Urinary bladder (tissue), 3 donors: ENCODE measurements at regions not wholly inside any gene's neighbourhood (a gene's known extent, or its start where the extent isn't known, plus 50 kb on each side); places are given as distances from the start of the nearest gene placed in this dataset.

Experiments
- DNase-seq: peaks from one replicate; pipeline ENCODE4 v3.0.0-alpha.2; 2015; ENCODE audit errors: extremely low spot score
- H3K27ac ChIP-seq: one replicate; pipeline ENCODE4 v1.5.1; 2013; ENCODE audit warnings: low read depth, mild to moderate bottlenecking, moderate library complexity
- H3K36me3 ChIP-seq: one replicate; pipeline ENCODE4 v1.6.1; 2013; ENCODE audit warnings: mild to moderate bottlenecking, moderate library complexity; ENCODE audit not compliant: insufficient read depth
- H3K4me1 ChIP-seq: one replicate; pipeline ENCODE4 v1.6.1; 2013; ENCODE audit warnings: mild to moderate bottlenecking, moderate library complexity; ENCODE audit not compliant: insufficient read depth
- H3K4me3 ChIP-seq: one replicate; pipeline ENCODE4 v1.5.1; 2013; ENCODE audit warnings: low read depth, low read length
- WGBS: extraction: QIAGEN DNeasy Blood & Tissue Kit; methylation state at CpG from one replicate; pipeline ENCODE4 v1.1.7; 2013; 5-methylcytosine and 5-hydroxymethylcytosine counted together
- donor health status: healthy with polysubstance abuse.
- donor health status: healthy.

GRCh38 chr14:34362641-34363251 lies 99.3 kb downstream of the SPTSSA start:
- DNase-seq, result no peak
- Histone ChIP-seq H3K4me3 (no peak overlapping the region), H3K36me3 (no peaks in the 10 kb centered on the region), H3K4me1 (no peaks in the 10 kb centered on the region), H3K27ac (no peak overlapping the region)
- WGBS, result 89% methylated on average over 3 of the region's 3 CpGs

DNA sequence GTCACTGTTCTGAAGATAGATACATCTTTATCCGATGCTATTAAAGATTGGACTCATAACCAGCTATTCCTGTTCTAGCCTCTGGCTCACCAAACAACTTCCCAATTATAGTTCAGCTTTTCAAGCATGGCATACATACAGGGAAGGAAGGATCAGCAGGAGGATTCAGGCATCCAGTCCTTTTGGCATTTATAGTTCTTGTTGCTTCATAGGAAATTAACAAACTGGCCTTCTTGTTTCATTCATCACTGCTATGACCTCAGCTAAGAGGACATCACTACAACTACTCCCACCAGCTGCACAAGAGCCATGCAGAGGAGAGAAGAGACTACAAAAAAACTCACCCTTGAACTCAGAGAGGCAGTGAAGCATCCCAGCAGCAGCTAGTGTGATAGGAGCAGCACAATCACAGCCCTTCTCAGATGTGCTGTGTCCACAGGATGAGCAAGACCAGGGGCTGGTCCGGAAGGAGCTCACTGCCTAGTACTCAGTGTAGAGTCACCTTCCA lies 100.5 kb downstream of the SPTSSA start:
- no peak for DNase-seq
- WGBS, result 69% methylated on average over 2 of the region's 2 CpGs
- H3K27ac ChIP-seq, result no peak overlapping the region
- no peak overlapping the region for H3K4me3 ChIP-seq
- no peaks in the 10 kb centered on the region for H3K36me3 ChIP-seq
- no peaks in the 10 kb centered on the region for H3K4me1 ChIP-seq

DNA sequence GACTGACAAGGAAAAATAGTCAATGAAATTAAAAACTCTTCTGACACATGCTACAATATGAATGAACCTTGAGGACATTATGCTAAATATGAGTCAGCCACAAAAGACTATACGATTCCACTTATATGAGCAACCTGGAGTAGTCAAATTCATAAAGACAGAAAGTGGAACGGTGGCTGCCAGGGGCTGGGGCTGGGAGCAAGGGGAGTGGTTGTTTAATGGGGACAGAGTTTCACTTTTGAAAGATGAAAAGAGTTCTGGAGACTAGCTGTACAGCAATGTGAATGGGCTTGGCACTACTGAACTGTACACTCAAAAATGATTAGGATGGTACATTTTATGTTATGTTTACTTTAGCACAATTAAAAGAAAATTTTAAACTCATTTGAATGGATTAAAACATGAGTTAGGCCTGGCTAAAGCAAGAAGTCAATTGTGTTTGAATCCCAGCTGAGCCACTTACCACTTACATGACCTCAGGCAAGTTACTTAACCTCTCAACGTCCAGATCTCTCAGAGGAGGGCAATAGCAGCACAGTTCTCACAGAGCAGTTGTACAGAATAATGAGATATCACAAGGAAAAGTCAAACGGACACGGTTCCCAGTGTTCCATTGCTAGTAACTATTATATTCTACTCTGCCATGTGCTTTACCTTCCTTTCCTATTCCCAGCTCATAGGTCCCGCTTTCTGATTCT lies 102.5 kb downstream of the SPTSSA start:
- Histone ChIP-seq H3K36me3 (no peaks in the 10 kb centered on the region), H3K4me1 (no peaks in the 10 kb centered on the region), H3K27ac (no peak overlapping the region), H3K4me3 (no peak overlapping the region)
- WGBS, result 58% methylated on average over 6 of the region's 6 CpGs
- DNase-seq, result no peak

DNA sequence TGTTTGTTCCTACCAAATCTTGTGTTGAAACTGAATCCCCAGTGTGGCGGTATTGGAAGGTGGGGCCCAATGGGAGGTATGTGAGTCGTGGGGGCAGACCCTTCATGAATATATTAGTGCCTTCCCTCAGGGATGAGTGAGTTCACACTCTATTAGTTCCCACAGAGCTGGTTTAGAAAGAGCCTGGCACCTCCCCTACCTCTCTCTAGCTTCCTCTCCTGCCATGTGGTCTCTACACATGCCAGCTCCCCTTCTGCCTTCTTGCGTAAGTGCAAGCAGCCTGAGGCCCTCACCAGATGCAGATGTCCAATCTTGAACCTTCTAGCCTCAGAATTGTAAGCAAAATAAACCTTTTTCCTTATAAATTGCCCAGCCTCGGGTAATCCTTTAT lies 105.8 kb downstream of the SPTSSA start:
- no peak overlapping the region for H3K27ac ChIP-seq
- 80% methylated on average over 4 of the region's 4 CpGs for whole genome bisulfite sequencing

GRCh38 chr14:34355584-34356263 lies 106.3 kb downstream of the SPTSSA start:
- Histone ChIP-seq H3K4me1 (no peaks in the 10 kb centered on the region), H3K36me3 (no peaks in the 10 kb centered on the region), H3K27ac (no peak overlapping the region), H3K4me3 (no peak overlapping the region)
- DNase-seq, result no peak
- 58% methylated on average over 2 of the region's 2 CpGs for WGBS

More for the DNA sequence above, 105.8 kb downstream of the SPTSSA start:
- no peak for DNase-seq
- Histone ChIP-seq H3K36me3 (no peaks in the 10 kb centered on the region), H3K4me3 (no peak overlapping the region), H3K4me1 (no peaks in the 10 kb centered on the region)

- WGBS, result 92% methylated on average over 3 of the region's 3 CpGs
- no peaks in the 10 kb centered on the region for H3K36me3 ChIP-seq
- H3K4me3 ChIP-seq, result no peak overlapping the region
- DNase-seq, result no peak
- no peaks in the 10 kb centered on the region for H3K4me1 ChIP-seq
- no peak overlapping the region for H3K27ac ChIP-seq
These were observed 107.5 kb downstream of the SPTSSA start for GRCh38 chr14:34354556-34354955.

GRCh38 chr14:34350903-34351302 lies 111.1 kb downstream of the SPTSSA start:
- no peak for DNase-seq
- H3K36me3 ChIP-seq, result no peaks in the 10 kb centered on the region
- no peak overlapping the region for H3K27ac ChIP-seq
- H3K4me3 ChIP-seq, result no peak overlapping the region
- no peaks in the 10 kb centered on the region for H3K4me1 ChIP-seq
- 92% methylated on average over 6 of the region's 6 CpGs for WGBS

DNA sequence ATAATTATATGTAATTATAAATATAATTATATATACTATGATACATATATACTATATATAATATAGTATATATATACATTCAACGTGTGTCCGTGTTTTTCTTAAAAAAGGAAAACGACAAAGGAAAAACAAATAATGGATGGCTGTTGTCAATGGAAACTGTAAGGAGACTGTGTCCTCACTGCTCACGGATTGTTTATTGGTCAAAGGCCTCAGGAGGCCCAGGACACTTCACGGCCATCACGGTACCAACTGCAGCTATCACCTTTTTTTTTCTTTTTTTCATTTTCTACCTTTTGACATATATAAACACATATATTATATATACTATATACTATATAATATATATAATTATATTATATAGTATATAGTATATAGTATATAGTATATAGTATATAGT lies 113.4 kb downstream of the SPTSSA start:
- no peak overlapping the region for H3K4me3 ChIP-seq
- DNase-seq, result no peak
- no peak overlapping the region for H3K27ac ChIP-seq
- H3K4me1 ChIP-seq, result no peaks in the 10 kb centered on the region
- 88% methylated on average over 6 of the region's 6 CpGs for WGBS
- no peaks in the 10 kb centered on the region for H3K36me3 ChIP-seq

- H3K4me1 ChIP-seq, result no peaks in the 10 kb centered on the region
- no peak overlapping the region for H3K4me3 ChIP-seq
- no peaks in the 10 kb centered on the region for H3K36me3 ChIP-seq
- 98% methylated on average over 2 of the region's 2 CpGs for WGBS
- no peak overlapping the region for H3K27ac ChIP-seq
- DNase-seq, result no peak
These were observed 114.4 kb downstream of the SPTSSA start for GRCh38 chr14:34347683-34348082.

- H3K27ac ChIP-seq, result no peak overlapping the region
- WGBS, result 95% methylated on average over 26 of the region's 26 CpGs
- DNase-seq, result no peak
- H3K4me3 ChIP-seq, result no peak overlapping the region
- H3K4me1 ChIP-seq, result no peaks in the 10 kb centered on the region
- no peaks in the 10 kb centered on the region for H3K36me3 ChIP-seq
These were observed 116.1 kb downstream of the SPTSSA start for GRCh38 chr14:34345718-34346465.

- DNase-seq, result no peak
- H3K36me3 ChIP-seq, result no peaks in the 10 kb centered on the region
- H3K27ac ChIP-seq, result no peak overlapping the region
- no peaks in the 10 kb centered on the region for H3K4me1 ChIP-seq
- 91% methylated on average over 5 of the region's 5 CpGs for WGBS
- no peak overlapping the region for H3K4me3 ChIP-seq
These were observed 117.7 kb downstream of the SPTSSA start for GRCh38 chr14:34344318-34344717.

GRCh38 chr14:34340025-34340625 lies 121.9 kb downstream of the SPTSSA start:
- H3K36me3 ChIP-seq, result no peaks in the 10 kb centered on the region
- no peak overlapping the region for H3K27ac ChIP-seq
- H3K4me1 ChIP-seq, result no peaks in the 10 kb centered on the region
- 72% methylated on average over 4 of the region's 4 CpGs for WGBS
- DNase-seq, result no peak
- no peak overlapping the region for H3K4me3 ChIP-seq

DNA sequence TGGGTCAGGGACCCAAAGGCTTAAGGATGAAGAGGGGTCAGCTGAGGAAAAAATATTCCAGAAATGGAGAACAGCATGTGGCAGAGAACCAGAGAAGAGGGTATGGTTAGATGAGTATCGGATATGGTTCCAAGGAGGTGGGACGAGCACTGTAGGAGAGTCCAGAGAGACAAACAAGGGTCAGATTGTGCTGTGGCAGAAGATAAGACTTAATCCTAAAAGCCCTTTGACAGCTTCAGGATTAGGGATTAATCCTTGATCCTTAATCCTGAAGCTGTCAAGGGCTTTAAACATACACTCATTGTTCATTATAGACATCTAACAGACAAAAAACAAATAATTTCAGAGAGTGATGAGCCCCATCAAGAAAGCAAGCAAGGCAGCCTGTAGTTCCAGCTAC lies 124.0 kb downstream of the SPTSSA start:
- no peak for DNase-seq
- 50% methylated on average over 2 of the region's 2 CpGs for WGBS
- H3K4me1 ChIP-seq, result no peaks in the 10 kb centered on the region
- no peak overlapping the region for H3K4me3 ChIP-seq
- H3K27ac ChIP-seq, result no peak overlapping the region
- no peaks in the 10 kb centered on the region for H3K36me3 ChIP-seq
